GM21515 (cell line): ENCODE measurements at regions not wholly inside any gene's neighbourhood (a gene's known extent, or its start where the extent isn't known, plus 50 kb on each side); places are given as distances from the start of the nearest gene placed in this dataset.

Experiments
- ATAC-seq: cut with Tn5 transposase; IDR thresholded peaks from one replicate; pipeline ENCODE4 v1.9.1; 2021; ENCODE audit not compliant: unreplicated experiment

DNA sequence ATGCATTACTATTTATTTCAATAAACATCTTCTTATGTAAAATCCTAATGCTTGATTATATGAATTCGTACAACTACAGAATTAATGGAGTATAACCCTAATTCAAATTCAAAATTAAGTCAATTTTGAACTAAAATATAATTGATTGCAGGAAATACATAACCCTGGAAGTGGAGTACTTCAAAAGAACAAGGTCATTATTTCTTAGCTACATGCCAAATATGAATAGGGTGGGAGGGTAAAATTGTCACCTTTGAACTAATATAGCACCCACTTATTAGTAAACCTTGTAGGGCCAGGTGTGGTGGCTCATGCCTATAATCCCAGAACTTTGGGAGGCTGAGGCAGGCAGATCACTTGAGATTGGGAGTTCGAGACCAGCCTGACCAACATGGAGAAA, 895.4 kb upstream of the ACVR2A start:
- ATAC-seq: no peak

GRCh38 chr2:146944601-146945000, 900.2 kb upstream of the ACVR2A start:
- no peak for ATAC-seq

DNA sequence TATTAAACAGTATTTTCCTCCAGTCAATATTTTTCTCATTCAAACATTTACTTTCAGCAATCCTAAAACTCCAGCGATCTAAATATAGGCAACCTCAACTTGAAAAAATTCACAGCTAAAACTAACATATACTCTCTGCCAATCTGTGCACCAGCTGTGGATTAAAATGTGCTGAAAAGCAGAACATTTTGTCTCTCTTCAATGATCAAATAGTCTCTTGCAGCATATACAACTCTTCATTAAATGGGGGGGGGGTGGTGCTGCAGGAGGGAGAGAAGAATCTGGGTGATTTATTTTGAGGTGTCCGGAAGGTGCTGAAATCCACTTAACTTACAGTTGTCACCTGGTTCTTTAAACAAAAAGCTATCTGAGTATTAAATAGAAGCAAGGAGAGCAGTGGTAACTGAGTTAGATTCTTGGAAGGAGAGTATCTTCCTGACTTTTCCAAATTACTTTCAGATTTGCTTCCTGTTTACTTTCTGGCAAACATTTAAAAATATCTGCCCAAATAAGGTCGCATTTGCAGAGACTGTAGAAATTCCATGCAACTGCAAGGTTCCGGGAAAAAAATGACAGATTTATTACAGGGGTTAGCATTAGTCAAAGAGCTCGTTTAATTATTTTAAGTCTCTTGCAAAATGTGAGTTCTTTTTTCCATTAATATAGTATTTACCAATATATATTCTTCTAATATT, 904.7 kb upstream of the ACVR2A start:
- ATAC-seq: no peak

DNA sequence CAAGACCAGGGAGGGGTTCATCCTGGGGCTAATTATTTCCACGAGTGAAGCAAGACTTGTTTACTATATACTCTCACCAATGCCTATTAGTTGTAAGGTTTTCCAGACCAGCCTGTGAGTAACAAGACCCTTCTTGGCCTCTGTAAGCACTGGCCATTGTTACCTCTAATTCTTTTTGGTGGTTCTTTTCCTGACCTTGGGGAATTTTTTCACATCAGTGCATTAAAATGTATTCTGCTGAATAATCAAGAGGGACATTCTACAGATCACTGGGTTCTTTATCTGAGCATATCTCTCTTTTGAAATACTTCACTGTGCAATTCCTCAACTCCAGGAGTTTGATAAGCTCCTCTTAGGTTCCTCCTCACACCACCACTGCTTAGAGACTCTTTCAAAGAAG, 909.9 kb upstream of the ACVR2A start:
- no peak for ATAC-seq

DNA sequence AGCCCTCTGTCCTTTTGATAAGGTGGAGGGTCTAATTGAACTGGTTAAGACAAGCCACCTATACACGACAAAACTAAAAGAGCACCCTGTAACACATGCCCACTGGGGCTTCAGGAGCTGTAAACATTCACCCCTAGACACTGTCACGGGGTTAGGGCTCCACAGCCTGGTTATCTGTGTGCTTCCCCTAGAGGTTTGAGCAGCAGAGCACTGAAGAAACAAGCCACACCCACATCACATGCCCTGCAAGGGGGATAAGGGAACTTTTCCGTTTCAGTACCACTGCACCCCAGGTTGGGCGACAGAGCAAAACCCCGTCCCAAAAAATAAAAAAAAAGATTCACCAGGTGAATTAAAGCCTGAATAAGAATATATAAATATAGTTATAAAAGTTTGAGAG, 913.7 kb upstream of the ACVR2A start:
- ATAC-seq: no peak

DNA sequence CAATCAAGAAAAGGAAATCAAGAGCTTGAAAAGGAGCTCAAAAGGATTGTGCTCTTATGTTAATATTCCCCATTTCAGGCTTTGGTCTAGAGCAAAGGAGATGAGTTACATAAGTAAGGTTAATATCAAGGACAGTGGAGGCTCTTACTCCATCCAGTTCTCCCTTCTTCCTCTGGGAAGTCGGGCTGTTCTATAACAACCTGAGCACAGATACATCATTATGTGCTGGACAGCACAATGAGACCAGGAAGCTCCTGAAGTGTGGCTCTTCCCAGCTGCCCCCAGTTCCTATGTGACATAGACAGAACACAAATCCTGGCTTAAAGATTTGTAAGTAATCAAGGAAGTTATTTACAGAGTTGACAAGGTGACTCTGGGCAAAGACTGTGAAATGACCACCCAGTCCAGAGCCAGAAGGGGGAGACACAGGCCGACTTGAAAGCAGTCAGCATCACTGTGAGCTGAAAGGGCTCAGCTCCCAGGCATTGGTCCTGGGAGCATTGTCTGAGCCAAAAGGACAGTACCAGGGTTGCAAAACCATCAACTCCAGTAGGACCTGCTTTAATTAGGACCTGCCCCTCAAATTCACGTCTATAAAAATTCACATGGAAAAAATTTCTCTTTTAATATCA, 917.6 kb upstream of the ACVR2A start:
- no peak for ATAC-seq

GRCh38 chr2:146918280-146918679, 926.5 kb upstream of the ACVR2A start:
- ATAC-seq: no peak

DNA sequence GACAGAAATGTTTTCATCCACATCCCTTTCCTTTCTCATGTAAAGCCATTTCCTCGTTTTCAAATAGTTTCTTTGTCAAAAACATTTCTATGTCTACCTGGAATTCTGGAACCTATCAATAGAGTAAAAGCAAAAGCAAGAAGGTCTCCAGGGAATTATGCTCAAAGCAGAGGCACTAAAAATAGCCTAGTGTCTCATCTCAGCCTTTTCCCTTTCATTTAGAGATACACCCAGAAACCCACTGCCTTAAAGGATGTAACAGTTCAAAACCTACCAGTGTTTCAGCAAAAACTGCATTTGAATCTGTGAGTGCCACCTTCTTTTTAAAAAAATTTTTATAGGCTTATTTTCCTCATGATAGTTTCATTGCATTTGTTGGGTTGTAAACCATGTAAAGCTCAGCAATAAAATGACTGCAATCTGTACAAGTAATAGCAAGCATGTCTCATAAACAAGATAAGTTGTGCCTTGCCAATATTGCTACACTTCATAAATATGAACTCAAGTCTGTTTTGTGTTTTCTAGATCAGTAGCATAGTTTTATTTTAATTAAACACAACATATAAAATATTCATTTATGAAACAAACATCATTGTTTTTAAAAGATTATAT, 927.3 kb upstream of the ACVR2A start:
- ATAC-seq: no peak

- no peak for ATAC-seq
Measured at GRCh38 chr2:146916914-146917313, 927.9 kb upstream of the ACVR2A start.

- ATAC-seq: no peak
Measured at GRCh38 chr2:146913476-146913875, 931.4 kb upstream of the ACVR2A start.

GRCh38 chr2:146912536-146912935, 932.3 kb upstream of the ACVR2A start:
- no peak for ATAC-seq

DNA sequence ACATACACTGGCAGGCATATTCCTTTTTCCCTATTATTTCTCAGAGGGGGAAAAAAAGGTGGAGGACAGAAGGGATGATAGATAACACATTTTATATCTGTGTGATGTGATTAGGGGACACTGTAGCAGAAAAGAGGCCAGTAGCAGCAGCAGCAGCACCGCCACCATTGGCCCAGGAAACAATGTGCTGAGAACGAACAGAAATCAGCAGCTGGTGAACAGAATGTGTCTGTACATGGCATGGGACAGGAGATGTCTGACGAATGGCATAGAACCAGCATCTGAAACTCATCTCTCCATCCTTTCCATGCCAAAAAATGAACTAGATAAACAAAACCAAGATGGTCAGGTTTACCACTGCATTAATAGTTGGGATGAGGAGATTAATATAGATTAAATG, 936.1 kb upstream of the ACVR2A start:
- no peak for ATAC-seq

GRCh38 chr2:146898083-146898482, 946.7 kb upstream of the ACVR2A start:
- ATAC-seq: no peak

- ATAC-seq: no peak
Measured at GRCh38 chr2:146894514-146894913, 950.3 kb upstream of the ACVR2A start.

- no peak for ATAC-seq
Measured at GRCh38 chr2:146893500-146894041, 951.3 kb upstream of the ACVR2A start.

DNA sequence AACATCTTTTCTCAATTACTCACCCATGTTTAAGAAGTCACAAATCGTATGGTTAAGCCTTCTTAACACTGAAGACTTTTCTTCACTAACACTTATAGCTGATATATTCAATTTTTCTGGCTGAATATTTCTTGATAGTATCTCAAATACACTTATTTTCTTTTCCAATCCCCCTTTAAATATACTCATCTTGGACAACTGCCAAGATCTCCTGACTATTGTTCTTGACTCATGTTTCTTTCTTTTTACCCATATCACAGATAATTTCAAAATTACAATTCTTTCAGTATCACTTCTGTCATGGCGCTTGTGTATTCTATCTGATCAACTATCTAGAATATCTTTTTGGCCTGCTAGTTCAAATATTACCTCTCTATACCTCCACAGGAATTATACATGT, 954.3 kb upstream of the ACVR2A start:
- ATAC-seq: no peak

GRCh38 chr2:146879882-146880281, 964.9 kb upstream of the ACVR2A start:
- ATAC-seq: no peak

DNA sequence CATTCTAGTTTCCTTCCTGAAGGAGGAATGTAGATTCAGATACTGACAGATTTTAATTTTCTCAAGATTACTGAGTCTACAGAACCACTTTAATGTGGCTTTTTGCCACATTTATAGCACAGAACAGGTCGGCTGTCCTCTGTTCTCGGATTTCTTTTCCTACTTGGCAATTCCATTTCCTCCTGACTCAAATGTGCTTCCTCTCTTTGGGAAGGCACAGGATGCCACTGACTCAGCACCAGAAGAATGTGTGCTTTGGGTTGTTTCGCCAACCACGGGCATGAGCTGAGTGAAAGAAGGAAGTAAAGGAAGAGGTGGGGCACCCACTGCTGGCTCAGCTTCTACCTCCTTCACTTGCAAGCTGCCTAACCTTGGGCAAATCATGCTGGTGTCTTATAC, 970.6 kb upstream of the ACVR2A start:
- ATAC-seq: no peak

DNA sequence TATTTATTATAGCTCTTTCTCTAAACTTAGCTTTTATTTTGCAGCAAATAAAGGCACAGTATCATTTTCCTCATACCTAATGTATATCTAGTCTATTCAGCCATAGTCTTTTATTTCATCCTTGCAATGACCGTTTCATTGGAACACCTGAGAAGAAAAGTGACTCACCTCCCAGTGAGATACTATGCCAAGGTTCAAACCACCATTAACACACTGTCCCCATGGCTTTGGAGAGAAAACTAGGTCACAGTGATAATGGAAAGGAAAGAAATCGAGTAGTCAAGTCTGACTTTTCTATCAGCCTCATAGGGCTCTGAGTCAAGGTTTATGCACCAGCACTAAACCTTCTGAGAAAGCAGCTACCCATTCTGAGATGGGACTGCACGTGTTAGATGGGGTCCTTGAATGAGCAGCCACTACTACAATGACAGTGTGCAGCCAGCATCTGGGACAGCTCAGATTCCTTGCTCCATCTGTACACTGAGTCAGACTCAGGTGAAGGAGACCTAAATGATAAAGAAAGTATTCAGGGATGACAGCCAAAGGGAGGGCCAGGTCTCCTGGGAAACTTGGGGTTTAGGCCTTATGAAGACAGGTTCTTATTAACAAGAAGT, 971.1 kb upstream of the ACVR2A start:
- no peak for ATAC-seq

DNA sequence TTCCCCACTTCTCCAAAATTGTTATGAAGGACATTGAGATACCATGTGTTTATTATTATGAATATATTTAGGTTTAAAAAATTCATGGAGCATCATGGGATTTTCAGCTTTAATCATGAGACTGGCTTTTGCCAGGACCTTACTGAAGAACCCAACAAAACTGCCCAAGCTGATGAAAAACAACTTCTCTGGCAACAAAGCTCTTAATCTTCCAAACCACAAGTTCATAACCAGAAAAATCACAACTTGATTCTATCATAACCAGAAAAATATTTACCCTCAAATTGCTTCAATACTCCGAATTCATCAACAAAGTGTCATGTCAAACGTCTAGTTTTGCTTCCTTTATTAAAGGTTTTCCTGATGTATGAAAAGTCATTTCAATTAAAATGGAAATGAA, 971.8 kb upstream of the ACVR2A start:
- no peak for ATAC-seq

- ATAC-seq: no peak
Measured at GRCh38 chr2:146870691-146871090, 974.1 kb upstream of the ACVR2A start.

DNA sequence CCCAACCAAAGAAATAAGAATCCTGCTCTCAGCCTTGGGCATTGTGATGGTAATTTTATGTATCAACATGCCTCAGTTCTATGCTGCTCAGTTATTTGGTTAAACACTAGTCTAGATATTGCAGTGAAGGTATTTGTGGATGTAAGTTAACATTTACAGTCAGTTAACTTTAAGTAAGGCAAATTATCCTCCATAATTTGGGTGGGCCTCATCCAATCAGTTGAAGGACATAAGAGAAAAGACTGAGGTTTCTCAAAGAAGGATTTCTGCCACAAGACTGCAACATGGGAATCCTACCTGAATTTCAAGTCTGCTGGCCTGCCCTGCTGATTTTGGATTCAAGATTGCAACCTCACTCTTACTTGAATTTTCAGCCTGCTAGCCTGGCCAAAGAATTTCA, 975.5 kb upstream of the ACVR2A start:
- no peak for ATAC-seq
